ENCODE measurements at regions not wholly inside any gene's neighbourhood (a gene's known extent, or its start where the extent isn't known, plus 50 kb on each side); places are given as distances from the start of the nearest gene placed in this dataset.
"Not testable (repeated sequence)": the region's sequence is repeated elsewhere in the genome, so short reads cannot be mapped to it uniquely, and the experiment has no call there.

DNA sequence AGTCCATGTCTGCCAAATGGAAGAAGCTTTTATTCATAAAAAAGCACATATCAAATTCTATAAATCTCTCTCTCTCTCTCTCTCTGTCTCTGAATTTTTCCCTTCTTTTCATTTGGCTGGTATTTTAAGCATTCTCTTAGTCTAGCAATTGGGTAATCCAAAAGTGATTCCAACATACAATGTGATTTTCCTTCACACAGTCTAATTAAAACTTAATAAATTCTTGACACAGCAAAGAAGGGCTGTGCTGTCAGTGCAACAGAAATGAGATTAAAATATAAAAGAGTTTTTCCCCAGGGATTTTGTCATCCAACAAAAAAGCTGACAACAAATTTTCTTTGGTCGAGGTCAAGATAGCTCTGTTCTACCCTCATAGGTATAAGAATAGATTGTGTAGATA, 216.9 kb downstream of the CENPC start:
- DNase-seq = no peak

DNA sequence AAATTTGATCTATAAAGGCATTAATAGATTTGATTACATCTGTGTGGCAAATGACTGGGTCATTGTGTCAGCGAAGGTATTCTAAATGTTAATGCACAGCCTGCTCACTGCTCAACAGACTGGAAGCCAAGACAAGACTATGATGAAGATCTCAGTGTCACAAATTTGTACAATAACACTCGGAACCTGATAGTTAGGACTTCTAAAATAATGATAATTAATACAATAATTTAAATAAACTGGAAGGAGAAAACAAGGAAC, 217.4 kb downstream of the CENPC start:
- no peak for DNase-seq

- peak; percentile 79 for DNase-seq
Observed at GRCh38 chr4:67327245-67328017, 217.9 kb downstream of the CENPC start.

DNA sequence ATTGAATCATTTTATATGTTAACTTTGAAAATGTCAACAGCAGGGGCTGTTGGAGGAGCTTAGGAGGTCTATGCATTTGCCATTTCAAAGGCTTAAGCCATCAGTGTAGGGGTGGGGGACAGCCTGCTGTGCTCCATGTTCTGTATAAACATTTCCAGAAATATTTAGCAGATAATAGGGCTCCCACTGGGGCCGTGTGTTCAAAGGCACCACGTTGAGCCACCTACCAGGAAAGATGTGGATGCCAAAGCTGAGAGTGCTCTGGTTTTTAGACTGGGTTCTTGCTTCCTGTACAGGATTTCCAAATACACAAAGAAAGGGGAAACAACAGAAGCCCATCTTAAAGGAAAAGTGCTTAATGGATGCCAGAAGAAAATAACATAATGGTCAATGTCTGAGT, 219.5 kb downstream of the CENPC start:
- no peak for DNase-seq

- no peak for DNase-seq
Observed at GRCh38 chr4:67320645-67321044, 224.7 kb downstream of the CENPC start.

GRCh38 chr4:67319607-67320006, 225.7 kb downstream of the CENPC start:
- not testable (repeated sequence) for DNase-seq

DNA sequence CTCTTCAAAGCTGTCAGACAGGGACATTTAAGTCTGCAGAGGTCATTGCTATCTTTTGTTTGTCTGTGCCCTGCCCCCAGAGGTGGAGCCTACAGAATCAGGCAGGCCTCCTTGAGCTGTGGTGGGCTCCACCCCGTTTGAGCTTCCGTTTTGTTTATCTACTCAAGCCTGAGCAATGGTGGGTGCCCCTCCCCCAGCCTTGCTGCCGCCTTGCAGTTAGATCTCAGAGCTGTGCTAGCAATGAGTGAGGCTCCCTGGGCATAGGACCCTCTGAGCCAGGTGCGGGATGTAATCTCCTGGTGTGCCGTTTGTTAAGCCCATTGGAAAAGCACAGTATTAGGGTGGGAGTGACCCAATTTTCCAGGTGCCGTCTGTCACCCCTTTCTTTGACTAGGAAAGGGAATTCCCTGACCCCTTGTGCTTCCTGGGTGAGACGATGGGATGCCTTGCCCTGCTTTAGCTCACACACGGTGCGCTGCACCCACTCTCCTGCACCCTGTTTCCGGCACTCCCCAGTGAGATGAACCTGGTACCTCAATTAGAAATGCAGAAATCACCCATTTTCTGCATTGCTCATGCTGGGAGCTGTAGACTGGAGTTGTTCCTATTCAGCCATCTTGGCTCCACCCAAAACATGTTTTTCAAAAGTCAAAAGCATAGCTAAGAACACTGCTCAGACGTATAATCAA, 244.7 kb downstream of the CENPC start:
- not testable (repeated sequence) for DNase-seq

GRCh38 chr4:67292636-67293035, 252.7 kb downstream of the CENPC start:
- peak; percentile 28 for DNase-seq

DNA sequence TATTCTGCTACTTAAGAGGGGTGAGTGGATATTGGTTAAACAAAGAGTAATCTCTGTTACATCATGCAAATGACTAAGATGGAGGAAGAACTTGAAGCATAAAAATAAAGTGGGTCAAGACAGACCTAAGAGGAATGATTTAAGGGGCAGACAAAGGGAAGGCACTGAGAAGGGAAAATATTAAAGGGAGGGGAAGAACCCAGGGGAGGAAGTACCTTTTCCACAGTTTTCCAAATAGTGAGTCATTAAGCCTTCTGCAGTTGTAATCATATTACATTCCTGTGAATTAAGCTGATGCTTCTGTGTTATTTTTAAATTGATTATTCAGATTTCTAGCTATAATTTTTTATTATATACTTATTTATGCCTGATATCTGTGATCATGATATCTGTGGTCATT, 253.3 kb downstream of the CENPC start:
- no peak for DNase-seq

- no peak for DNase-seq
Observed at GRCh38 chr4:67291644-67292043, 253.7 kb downstream of the CENPC start.

DNA sequence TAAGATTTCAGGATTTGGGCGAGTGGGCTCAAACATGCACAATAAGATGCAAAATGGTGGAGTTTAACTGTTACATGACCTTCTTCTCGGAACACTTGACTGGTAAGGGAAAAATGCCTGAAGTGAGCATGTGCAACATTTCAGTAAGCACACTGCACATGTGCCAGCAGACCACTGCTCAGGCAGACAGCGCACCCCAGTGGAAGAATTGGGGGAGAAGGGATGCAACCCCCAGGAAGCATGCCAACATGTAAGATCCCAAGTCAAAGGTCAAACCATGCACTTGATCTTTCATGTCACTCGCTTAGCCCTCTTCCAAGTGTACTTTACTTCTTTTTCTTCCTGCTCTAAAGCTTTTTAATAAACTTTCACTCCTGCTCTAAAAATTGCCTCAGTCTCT, 256.3 kb downstream of the CENPC start:
- DNase-seq = no peak

GRCh38 chr4:67286724-67287123, 258.6 kb downstream of the CENPC start:
- DNase-seq = no peak

DNA sequence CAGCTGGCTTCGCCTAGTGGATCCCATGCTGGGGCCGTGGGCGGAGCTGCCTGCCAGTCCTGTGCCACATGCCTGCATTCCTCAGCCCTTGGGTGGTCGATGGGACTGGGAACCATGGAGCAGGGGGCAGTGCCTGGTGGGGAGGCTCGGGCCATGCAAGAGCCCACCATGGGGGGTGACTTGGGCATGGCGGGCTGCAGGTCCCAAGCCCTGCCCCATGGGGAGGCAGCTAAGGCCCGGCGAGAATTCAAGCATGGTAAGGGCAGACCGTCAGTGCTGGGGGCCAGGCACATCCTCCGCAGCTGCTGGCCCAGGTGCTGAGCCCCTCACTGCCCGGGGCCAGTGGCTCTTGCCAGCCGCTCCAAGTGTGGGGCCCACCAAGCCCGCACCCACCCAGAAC, 262.6 kb downstream of the CENPC start:
- no peak for DNase-seq

GRCh38 chr4:67275179-67275750, 270.0 kb downstream of the CENPC start:
- no peak for DNase-seq

GRCh38 chr4:67274671-67275070, 270.6 kb downstream of the CENPC start:
- not testable (repeated sequence) for DNase-seq

- no peak for DNase-seq
Observed at GRCh38 chr4:67273666-67274065, 271.6 kb downstream of the CENPC start.

DNA sequence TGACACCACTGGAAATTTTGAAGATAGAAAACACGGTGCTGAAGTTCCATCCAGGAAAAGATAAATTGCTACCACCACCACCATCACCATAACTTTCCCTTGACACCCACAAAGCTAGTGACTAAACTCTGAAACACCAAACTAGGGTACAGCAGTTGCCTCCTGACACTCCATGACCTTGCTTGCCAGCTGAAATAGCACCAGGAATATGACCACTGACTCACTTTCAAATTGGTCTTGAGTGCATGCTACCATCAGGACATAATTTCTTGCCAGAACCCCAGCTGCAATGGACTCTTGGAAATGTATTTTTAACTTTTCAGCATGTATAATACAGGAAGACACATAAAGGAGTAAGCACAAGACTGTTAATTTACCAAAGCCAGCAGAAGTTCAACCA, 283.3 kb downstream of the CENPC start:
- no peak for DNase-seq

DNA sequence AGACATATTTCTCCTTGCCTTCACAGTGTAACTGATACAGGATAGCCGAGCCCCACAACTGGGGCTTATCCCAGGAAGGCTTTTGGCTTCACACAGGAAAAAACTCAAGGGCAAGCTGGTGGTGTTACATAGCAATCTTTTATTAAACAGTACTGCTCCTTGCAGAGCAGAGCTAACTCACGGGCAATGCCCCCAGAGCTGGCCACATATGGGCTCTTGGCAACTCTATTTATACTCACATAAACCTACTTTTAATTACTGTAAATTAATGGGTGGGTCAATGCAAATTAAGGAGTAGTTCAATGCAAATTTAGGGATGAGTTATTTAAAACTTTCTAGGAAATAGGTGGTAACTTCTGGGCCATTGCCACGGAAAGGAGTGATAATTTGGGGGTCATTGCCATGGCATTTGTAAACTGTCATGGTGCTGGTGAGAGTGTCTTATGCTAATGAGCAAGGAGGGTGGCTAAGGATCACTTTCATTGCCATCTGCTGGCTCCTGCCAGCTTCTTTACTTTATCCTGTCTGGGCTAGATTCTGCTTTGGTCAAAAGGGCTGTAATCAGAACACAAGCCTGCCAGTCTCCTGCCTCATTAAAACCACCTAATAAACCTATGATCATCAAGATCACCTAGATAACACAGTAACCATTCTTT, 288.8 kb downstream of the CENPC start:
- no peak for DNase-seq

GRCh38 chr4:67250131-67250896, 295.0 kb downstream of the CENPC start:
- no peak for DNase-seq

- no peak for DNase-seq
Observed at GRCh38 chr4:67236788-67237187, 308.5 kb downstream of the CENPC start.

GRCh38 chr4:67236318-67236717, 309.0 kb downstream of the CENPC start:
- DNase-seq = no peak

DNA sequence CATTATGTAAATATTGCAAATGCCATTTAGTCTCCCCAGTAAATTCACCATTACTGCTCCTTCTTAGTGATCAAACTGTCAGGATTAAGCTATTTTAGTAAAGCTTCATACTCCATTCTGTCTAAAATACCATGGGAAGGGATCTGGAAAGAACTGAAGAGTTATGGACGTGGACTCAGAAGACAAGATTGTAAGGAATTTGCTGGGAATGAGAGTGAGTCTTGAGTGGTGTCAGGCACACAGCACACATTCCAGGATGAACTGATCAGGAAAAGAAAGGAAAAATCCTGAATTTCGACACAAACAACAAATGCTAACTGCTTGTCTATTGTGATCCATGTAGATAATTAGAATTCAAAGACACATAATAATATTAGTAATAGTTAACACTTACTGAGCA, 311.0 kb downstream of the CENPC start:
- no peak for DNase-seq

- no peak for DNase-seq
Observed at GRCh38 chr4:67229148-67229547, 316.2 kb downstream of the CENPC start.

All from suppressor macrophage treated with lipopolysaccharide for 4 hours (primary cell).